Lower leg skin (tissue), 4 donors: ENCODE measurements at regions not wholly inside any gene's neighbourhood (a gene's known extent, or its start where the extent isn't known, plus 50 kb on each side); places are given as distances from the start of the nearest gene placed in this dataset.

Experiments used
- DNase-seq, 2 donors: peaks; one replicate each; pipeline ENCODE4 v3.0.0-alpha.2; 2019; ENCODE audit warnings: low spot score in 2 of 2
- H3K4me3 ChIP-seq: fragments of 200-600 bp; sonication (generic); 2 replicates; pipeline ENCODE4 v1.5.1; 2017; ENCODE audit warnings: mild to moderate bottlenecking, low read depth; ENCODE audit not compliant: poor library complexity, severe bottlenecking
- POLR2A ChIP-seq, 2 donors: fragments of 450-650 bp; IDR thresholded peaks; one replicate each; pipeline ENCODE4 v1.6.1; 2016 to 2017; ENCODE audit warnings: antibody characterized with exemption in 2 of 2, mild to moderate bottlenecking in 1 of 2, moderate library complexity in 1 of 2
- WGBS, 2 donors: methylation state at CpG; one replicate each; pipeline ENCODE4 v1.1.5; 2018; 5-methylcytosine and 5-hydroxymethylcytosine counted together
- intact Hi-C: fragments of 100-400 bp; cut with DNase I; formaldehyde crosslinking; loops from one replicate; pipeline ENCODE4 v1.15.0; 2023; ENCODE audit warnings: low total_unique reads
- TF ChIP-seq, protein P1 (sequence below), 3 donors: fragments of 450-650 bp; IDR thresholded peaks; one replicate each; pipeline ENCODE4 v1.5.1; 2016; ENCODE audit warnings: antibody characterized with exemption in 3 of 3, mild to moderate bottlenecking in 3 of 3, moderate library complexity in 2 of 3

DNA sequence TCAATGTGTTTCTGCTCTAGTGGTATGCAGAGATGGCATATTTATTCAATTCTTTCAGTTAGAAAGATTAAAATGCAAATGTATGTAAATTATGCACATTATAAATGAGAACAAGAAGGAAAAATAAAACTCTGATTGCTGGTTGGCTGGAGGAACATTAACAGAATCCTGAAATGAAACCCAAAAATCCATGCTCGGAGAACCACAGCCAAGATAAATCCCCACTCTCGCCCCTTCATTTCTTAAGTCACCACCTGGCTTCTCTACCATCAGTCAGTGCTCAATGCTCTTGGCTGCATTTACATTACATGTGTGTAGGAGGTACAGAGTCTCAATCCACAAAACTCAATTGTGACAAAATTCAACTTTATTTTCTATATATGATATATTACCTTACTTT, 184.9 kb downstream of the TRIM36 start:
- DNase-seq, result no peak
- TF ChIP-seq, protein P1, sequence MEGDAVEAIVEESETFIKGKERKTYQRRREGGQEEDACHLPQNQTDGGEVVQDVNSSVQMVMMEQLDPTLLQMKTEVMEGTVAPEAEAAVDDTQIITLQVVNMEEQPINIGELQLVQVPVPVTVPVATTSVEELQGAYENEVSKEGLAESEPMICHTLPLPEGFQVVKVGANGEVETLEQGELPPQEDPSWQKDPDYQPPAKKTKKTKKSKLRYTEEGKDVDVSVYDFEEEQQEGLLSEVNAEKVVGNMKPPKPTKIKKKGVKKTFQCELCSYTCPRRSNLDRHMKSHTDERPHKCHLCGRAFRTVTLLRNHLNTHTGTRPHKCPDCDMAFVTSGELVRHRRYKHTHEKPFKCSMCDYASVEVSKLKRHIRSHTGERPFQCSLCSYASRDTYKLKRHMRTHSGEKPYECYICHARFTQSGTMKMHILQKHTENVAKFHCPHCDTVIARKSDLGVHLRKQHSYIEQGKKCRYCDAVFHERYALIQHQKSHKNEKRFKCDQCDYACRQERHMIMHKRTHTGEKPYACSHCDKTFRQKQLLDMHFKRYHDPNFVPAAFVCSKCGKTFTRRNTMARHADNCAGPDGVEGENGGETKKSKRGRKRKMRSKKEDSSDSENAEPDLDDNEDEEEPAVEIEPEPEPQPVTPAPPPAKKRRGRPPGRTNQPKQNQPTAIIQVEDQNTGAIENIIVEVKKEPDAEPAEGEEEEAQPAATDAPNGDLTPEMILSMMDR (IDR thresholded peaks at IDR 0.05), result no peak
- no peak for TF ChIP-seq POLR2A (IDR thresholded peaks at IDR 0.05)
- H3K4me3 ChIP-seq, result no peak overlapping the region
- WGBS, 2 donors, result 94 to 95% methylated on average over 2 of the region's 2 CpGs
- intact Hi-C loops, result no loop called here

DNA sequence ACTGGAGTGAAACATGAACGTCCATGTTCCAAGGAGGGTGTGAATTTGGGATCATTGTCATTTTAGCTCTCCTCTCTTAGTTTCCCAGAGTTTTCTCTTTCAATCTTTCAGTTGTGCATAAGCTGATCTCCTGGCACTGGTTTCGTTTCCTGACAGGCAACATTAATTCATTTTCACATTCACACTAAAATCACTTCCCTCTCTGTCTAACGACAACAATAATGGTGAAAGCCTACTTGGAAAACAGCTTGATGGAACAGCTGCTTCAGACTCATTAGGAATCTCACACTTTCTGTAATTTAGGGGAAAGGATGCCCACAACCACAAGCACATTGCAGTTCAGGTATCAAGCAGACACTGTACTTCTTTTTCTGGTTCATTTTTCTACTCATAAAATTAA, 188.6 kb downstream of the TRIM36 start:
- no peak for DNase-seq
- no peak overlapping the region for H3K4me3 ChIP-seq
- intact Hi-C loops, result no loop called here
- TF ChIP-seq POLR2A (IDR thresholded peaks at IDR 0.05), result no peak
- TF ChIP-seq, protein P1 (IDR thresholded peaks at IDR 0.05), result no peak
- 59 to 72% methylated on average over 3 of the region's 3 CpGs for WGBS, 2 donors

DNA sequence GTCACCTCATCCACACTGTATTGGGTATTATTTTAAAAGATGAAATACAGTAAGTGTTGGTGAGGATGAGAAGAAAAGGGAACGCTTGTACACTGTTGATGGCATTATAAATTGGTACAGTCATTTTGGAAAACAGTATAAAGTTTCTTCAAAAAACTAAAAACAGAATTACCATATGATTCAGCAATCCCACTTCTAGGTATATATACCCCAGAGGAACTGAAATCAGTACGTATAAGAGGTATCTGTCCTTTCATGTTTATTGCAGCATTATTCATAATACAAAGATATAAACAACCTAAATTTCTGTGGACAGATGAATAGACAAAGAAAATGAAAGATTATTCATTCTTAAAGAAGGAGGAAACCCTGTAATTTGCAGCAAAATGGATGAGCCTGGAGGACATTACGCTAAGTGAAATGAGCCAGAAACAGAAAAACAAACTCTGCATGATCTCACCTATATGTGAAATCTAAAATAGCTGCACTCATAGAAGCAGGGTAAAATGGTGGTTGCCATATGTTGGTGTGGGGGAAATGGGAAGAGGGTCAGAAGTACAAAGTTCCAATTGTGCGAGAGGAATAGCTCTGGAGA, 191.6 kb downstream of the TRIM36 start:
- WGBS, 2 donors, result 73 to 83% methylated on average over 4 of the region's 4 CpGs
- DNase-seq, result no peak
- intact Hi-C loops, result no loop called here
- TF ChIP-seq, protein P1 (IDR thresholded peaks at IDR 0.05), result no peak
- TF ChIP-seq POLR2A (IDR thresholded peaks at IDR 0.05), result no peak
- H3K4me3 ChIP-seq, result no peak overlapping the region

DNA sequence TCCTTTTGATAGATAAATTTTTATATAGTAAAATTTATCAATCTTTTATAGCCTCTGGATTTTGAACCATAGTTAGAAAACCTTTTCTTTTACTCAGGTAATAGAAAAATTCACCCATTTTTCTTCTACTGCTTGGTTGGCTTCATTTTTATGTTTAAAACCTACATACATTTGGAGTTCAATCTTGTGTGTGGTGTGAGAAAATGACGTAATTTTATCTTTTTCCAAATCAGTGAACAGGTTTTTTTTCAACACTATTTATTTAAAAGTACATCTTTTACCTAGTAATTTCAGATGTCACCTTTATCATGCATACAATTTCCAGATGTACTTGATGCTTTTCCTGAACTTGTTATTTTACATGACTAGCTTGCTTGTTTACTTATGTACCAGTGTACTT, 200.2 kb downstream of the TRIM36 start:
- intact Hi-C loops, result no loop called here
- no peak for DNase-seq
- 63 to 70% methylated on average over 1 of the region's 1 CpG for WGBS, 2 donors

DNA sequence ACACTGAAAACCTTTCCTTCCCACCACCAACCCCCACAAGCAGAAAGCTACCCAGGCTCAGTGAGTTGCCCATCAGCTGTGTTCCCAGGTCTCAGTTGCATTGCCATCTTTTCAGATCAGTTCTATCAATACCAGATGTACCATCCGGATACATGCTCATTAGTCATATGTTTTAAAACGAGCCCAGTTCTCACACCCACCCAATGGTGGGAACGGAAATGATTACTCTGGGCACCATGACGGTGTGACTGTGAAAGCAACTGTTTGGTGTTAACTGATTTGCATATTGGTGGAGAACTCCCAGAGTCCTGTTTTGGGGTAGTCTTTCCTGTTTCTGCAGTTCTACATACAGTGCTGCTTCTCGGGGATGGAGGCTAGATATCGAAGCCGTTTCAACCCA, 212.3 kb downstream of the TRIM36 start:
- intact Hi-C loops, result no loop called here
- no peak overlapping the region for H3K4me3 ChIP-seq
- DNase-seq, result no peak
- 70 to 75% methylated on average over 7 of the region's 7 CpGs for WGBS, 2 donors
- TF ChIP-seq, protein P1 (IDR thresholded peaks at IDR 0.05), result no peak
- TF ChIP-seq POLR2A (IDR thresholded peaks at IDR 0.05), result no peak

More for the DNA sequence above, 200.2 kb downstream of the TRIM36 start:
- no peak overlapping the region for H3K4me3 ChIP-seq
- no peak for TF ChIP-seq POLR2A (IDR thresholded peaks at IDR 0.05)

DNA sequence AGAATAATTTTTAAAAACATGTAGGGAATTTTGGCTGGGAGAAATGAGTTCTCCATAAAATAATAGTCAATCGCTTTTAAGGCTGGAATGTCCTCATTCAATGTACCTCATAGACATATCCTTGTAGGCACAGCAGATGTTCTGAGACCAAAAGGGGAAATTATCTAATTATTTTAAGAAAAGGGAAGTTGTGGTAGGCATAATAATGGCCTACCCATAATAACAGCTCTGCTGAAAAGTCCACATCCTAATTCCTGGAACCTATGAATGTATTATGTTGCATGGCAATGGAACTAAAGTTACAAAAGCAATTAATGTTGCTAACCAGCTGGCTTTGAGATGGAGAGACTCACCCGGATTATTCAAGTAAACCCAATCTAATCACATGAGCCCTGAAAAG, 216.1 kb downstream of the TRIM36 start:
- TF ChIP-seq POLR2A (IDR thresholded peaks at IDR 0.05), result no peak
- TF ChIP-seq, protein P1 (IDR thresholded peaks at IDR 0.05), result no peak
- intact Hi-C loops, result no loop called here
- no peak overlapping the region for H3K4me3 ChIP-seq
- 80 to 82% methylated on average over 2 of the region's 2 CpGs for WGBS, 2 donors
- no peak for DNase-seq
